GM18868 (cell line): ENCODE measurements at regions not wholly inside any gene's neighbourhood (a gene's known extent, or its start where the extent isn't known, plus 50 kb on each side); places are given as distances from the start of the nearest gene placed in this dataset.

Experiments
- ATAC-seq: cut with Tn5 transposase; IDR thresholded peaks from one replicate; pipeline ENCODE4 v1.9.1; 2021; ENCODE audit warnings: mild to moderate bottlenecking, moderate library complexity; ENCODE audit not compliant: unreplicated experiment

DNA sequence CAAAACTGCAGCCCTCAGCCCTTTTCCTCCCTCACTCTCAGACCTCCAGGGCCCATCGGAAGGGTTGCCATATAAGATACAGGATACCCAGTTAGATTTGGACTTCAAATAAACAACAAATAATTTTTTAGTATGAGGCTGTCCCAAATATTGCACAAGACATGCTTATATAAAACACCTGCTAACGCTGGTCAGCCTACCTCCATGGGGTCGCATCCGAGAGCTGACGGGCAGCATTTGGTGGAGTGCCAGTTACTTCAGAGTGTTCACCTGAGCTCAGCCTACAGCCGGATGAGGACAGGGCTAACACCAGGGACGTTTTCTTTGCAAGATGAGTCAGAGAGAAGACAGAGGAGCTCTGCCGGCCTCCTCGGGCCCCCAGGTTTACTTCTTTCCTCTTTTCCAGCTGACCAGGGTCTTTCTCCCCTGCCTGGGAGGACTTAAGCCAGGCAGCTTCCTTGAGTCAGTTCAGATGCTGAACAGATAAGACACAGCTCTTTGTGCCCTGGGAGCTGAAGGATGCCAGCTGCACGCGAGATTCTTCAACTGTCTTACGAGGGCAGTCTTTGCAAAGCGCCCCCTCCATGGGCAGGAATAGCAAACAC is 141.2 kb upstream of the KCNG1 start:
- no peak for ATAC-seq

- no peak for ATAC-seq
These were observed 139.1 kb upstream of the KCNG1 start for GRCh38 chr20:51162015-51162414.

- ATAC-seq, result no peak
These were observed 137.9 kb upstream of the KCNG1 start for GRCh38 chr20:51160821-51161220.

DNA sequence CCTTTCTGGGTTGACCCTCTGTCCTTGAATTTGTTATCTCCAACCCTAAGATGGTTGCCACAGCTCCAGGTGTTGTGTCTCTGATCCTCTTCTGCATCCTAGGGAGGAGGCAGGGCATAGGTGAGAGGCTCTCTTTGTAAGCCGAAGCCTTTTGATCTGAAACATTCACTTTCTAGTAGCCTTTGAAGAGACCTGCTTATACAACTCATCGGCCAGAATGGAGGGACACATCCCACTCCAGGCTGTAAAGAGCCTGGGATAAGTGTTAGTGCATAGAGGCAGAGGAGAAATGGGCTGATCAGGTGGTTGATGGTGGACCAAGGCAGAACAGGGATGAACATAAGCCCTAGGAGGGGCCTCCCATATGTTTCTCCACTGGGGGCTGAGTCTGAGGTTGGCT is 137.1 kb upstream of the KCNG1 start:
- no peak for ATAC-seq

- no peak for ATAC-seq
These were observed 136.4 kb upstream of the KCNG1 start for GRCh38 chr20:51159303-51159702.

DNA sequence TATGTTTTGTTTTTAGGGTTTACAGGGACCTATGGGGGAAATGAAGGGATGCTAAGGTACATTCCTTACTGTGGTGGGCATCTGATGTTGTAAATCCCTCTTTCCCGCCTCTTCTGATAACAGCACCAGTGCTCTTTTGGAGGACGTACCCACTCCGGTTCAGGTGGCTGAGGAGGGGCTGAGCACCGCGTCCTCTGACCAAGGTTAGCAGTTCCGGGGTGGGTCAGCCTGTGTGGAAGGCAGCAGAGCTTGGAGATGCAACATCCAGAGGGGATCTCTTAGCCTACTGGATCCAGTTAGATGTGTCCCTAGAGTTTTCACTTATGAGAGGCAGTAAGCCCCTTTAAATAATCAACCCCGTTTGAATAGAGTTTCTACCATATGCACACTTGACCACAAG is 135.3 kb upstream of the KCNG1 start:
- ATAC-seq, result no peak

GRCh38 chr20:51156041-51156982 is 133.4 kb upstream of the KCNG1 start:
- no peak for ATAC-seq

- no peak for ATAC-seq
These were observed 132.1 kb upstream of the KCNG1 start for GRCh38 chr20:51154708-51155690.

DNA sequence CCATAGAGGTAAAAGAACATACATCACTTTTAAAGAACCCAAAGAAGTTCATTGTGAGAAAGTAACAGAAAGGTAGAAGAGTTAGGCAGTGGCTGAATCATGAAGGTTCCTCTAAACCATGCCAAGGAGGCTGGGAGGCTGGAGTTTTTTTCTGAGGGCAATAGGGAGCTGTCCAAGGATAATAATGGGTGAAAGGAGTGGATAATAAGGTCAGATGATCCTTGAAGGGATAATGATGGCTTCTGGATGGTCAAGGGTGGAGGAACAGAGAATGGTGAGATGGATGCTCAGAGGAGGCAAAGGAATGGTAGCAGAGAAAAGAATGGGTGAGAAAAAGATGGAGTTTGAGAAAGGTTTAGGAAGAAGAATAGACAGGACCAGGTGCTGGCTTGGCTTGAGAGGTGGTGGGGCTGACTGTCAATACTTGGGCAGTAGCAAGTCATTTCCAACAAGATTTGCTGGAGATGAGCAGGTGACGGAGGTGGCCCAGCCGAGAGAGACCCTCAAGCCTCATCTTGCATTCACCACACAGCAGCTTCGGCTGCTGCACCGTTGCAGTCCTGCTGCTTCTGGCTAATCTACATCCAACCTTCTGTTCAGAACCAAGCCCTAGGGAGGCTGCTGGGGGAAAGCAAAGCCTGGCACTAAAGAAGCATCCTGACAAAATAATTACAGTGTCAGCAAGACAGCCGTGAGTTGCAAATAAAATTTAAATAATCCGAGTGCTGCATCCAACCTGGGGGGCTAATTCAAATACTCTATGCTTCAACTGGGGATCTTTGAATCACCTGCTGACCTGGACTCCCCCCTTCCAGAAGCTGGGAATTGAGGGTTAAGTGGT is 131.2 kb upstream of the KCNG1 start:
- ATAC-seq, result no peak

DNA sequence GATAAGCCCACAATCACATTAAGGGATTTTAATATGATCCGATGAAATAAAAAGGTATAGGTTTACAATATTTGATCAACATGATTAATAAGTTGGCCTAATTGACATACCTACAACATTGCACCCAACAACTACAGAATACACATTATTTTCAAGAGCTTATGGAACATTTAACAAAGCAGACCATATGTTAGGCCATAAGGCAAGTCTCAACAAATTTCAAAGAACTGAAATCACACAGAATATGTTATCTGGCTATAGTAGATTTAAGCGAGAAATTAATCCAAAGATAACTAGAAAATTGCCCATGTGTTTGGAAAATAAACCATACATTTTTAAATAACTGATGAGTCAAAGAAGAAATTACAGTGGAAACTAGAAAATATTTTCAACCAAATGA is 126.0 kb upstream of the KCNG1 start:
- ATAC-seq, result no peak

DNA sequence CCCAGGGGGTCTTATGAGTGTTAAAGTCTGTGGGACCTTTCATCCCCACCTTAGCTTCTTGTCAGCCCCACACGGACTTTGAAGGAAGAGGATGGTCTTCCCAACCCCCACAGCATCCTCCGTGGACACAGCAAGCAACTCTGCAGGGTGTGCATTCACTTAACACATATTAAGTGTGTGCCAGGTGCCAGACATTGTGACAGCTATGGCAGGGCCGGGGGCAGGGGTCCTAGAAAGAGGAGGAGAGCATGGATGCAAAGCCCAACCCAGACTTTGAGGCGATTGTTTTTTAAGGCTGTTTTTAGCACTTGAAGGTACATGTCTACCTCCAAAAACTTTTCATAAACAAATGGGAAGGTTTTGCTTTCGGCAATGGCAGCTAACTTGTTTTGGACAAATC is 121.6 kb upstream of the KCNG1 start:
- no peak for ATAC-seq

- ATAC-seq, result no peak
These were observed 120.7 kb upstream of the KCNG1 start for GRCh38 chr20:51143652-51144051.

GRCh38 chr20:51142448-51142847 is 119.5 kb upstream of the KCNG1 start:
- ATAC-seq, result no peak

GRCh38 chr20:51140671-51141070 is 117.8 kb upstream of the KCNG1 start:
- no peak for ATAC-seq

- no peak for ATAC-seq
These were observed 117.0 kb upstream of the KCNG1 start for GRCh38 chr20:51139891-51140290.

GRCh38 chr20:51138576-51138975 is 115.7 kb upstream of the KCNG1 start:
- no peak for ATAC-seq

DNA sequence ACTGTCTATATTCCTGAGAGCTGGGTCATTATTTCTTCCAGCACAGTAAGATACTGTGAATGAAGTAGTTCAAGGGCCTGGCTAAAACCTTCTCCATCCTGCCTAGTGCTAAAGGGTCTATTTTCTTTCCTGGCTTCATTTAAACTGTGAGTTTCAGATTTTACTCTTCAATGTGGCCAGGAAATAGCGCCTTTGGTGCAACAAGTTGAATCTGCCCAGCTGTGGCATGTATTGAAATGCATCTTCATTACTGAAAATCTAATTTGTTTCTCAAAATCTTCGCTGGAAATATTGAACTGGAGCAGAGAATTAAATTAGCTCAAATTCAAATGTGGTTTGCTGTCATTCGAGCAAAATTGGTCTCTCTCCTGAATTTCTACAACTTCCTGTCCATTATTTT is 114.6 kb upstream of the KCNG1 start:
- ATAC-seq, result no peak

- ATAC-seq, result no peak
These were observed 113.2 kb upstream of the KCNG1 start for GRCh38 chr20:51135926-51136715.

DNA sequence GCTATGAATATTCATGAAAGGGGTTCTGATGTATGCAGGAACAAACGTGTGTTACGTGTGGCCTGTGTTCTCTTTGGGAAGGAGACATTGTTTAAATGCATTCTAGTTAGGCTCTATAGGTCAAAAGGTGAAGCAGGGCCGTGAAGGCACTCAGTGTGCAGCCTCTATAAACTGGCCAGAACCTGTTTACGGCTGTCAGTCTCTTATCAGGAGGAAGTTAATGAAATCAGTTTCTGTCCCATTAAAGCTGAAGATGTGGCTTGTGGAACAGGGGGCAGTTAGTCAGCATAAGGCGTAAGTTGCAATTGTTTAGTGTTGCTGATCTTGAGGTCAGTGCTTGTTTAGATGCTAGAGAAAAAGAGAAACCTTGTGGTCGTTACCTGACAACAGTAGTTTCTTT is 111.5 kb upstream of the KCNG1 start:
- no peak for ATAC-seq

GRCh38 chr20:51132279-51132678 is 109.4 kb upstream of the KCNG1 start:
- no peak for ATAC-seq
